BE2C (cell line): ENCODE measurements at regions not wholly inside any gene's neighbourhood (a gene's known extent, or its start where the extent isn't known, plus 50 kb on each side); places are given as distances from the start of the nearest gene placed in this dataset.

Experiments
- DNase-seq: peaks from one replicate; pipeline ENCODE4 v3.0.0-alpha.2; 2020
- H3K27me3 ChIP-seq: fragments of 250-450 bp; sonication (Bioruptor Pico); 2 replicates; pipeline ENCODE4 v1.5.1; 2020; ENCODE audit warnings: mild to moderate bottlenecking
- H3K36me3 ChIP-seq: fragments of 250-450 bp; sonication (Bioruptor Pico); 2 replicates; pipeline ENCODE4 v1.5.1; 2020; ENCODE audit warnings: mild to moderate bottlenecking
- H3K4me1 ChIP-seq: fragments of 250-450 bp; sonication (Bioruptor Pico); 2 replicates; pipeline ENCODE4 v1.5.1; 2020
- H3K4me3 ChIP-seq: 2 replicates; pipeline ENCODE4 v1.5.1; 2011; ENCODE audit warnings: low read depth, low read length
- H3K9me3 ChIP-seq: fragments of 250-450 bp; sonication (Bioruptor Pico); 2 replicates; pipeline ENCODE4 v1.5.1; 2020
- TF ChIP-seq, protein P1 (sequence below): IDR thresholded peaks from 2 replicates; pipeline ENCODE4 v1.5.1; 2012; ENCODE audit warnings: mild to moderate bottlenecking, low read depth, low read length

DNA sequence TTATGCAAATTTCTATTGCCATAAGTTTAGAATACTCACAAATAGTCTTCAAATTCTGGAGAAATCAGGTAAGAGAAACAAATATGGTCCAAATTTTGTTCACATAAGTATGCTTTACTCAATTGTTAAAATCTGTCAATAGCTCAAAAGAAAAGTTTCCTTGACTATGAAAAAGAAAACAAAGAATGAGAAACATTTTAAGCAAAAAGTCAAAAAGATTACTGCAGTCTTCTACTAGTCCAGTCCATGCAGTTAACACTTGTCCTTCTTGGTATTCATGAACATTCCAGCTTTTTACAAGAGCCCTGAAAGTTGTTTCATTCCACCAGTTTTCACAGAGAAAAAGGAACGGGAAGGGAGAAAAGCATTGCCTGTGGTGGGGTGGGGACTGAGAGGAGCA lies 54.7 kb upstream of the ZXDA start:
- H3K4me1 ChIP-seq = no peaks in the 10 kb centered on the region
- no peaks in the 10 kb centered on the region for H3K27me3 ChIP-seq
- no peaks in the 10 kb centered on the region for H3K36me3 ChIP-seq
- no peak overlapping the region for H3K4me3 ChIP-seq
- H3K9me3 ChIP-seq = no peaks in the 10 kb centered on the region
- TF ChIP-seq, protein P1, sequence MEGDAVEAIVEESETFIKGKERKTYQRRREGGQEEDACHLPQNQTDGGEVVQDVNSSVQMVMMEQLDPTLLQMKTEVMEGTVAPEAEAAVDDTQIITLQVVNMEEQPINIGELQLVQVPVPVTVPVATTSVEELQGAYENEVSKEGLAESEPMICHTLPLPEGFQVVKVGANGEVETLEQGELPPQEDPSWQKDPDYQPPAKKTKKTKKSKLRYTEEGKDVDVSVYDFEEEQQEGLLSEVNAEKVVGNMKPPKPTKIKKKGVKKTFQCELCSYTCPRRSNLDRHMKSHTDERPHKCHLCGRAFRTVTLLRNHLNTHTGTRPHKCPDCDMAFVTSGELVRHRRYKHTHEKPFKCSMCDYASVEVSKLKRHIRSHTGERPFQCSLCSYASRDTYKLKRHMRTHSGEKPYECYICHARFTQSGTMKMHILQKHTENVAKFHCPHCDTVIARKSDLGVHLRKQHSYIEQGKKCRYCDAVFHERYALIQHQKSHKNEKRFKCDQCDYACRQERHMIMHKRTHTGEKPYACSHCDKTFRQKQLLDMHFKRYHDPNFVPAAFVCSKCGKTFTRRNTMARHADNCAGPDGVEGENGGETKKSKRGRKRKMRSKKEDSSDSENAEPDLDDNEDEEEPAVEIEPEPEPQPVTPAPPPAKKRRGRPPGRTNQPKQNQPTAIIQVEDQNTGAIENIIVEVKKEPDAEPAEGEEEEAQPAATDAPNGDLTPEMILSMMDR = no peak
- DNase-seq = no peak
